Mammary epithelial cell (primary cell): ENCODE measurements at regions not wholly inside any gene's neighbourhood (a gene's known extent, or its start where the extent isn't known, plus 50 kb on each side); places are given as distances from the start of the nearest gene placed in this dataset.

Experiments
- CTCF ChIP-seq, 2 donors: IDR thresholded peaks in 1 of 2; conservative IDR thresholded peaks in 1 of 2; 2 replicates each; pipeline ENCODE4 v1.5.1; 2011 to 2012; ENCODE audit warnings: inconsistent platforms in 2 of 2, low read length in 2 of 2, mild to moderate bottlenecking in 2 of 2, control low read depth in 1 of 2, low read depth in 1 of 2; ENCODE audit not compliant: insufficient read depth in 1 of 2; ENCODE audit errors: extremely low read depth in 1 of 2
- EZH2 ChIP-seq: IDR thresholded peaks from 2 replicates; pipeline ENCODE4 v1.6.1; 2012; ENCODE audit warnings: low read length, inconsistent platforms, borderline replicate concordance

GRCh38 chr11:64492561-64492960 is 63.2 kb upstream of the SLC22A11 start:
- TF ChIP-seq CTCF (conservative IDR thresholded peaks at IDR 0.05 in 1 of 2, IDR thresholded peaks at IDR 0.05 in 1 of 2; ENCODE audit: extremely low read depth in 1 of 2, insufficient read depth in 1 of 2, low read depth in 1 of 2, low read length in 2 of 2) (no peak), EZH2 (no peak)
